Activated naive CD4-positive, alpha-beta T cell treated with anti-CD3 and anti-CD28 coated beads, Interleukin-2, amount 50 U/mL, for 24 hours (primary cell): ENCODE measurements at regions not wholly inside any gene's neighbourhood (a gene's known extent, or its start where the extent isn't known, plus 50 kb on each side); places are given as distances from the start of the nearest gene placed in this dataset.

Experiments used
- H3K27ac Mint-ChIP-seq: one replicate; pipeline ENCODE4 v1.8.0; 2021; ENCODE audit warnings: mild to moderate bottlenecking, mixed read lengths
- H3K27me3 Mint-ChIP-seq: one replicate; pipeline ENCODE4 v1.8.0; 2021; ENCODE audit warnings: mixed read lengths
- H3K36me3 Mint-ChIP-seq: one replicate; pipeline ENCODE4 v1.8.0; 2021; ENCODE audit warnings: mixed read lengths
- H3K4me1 Mint-ChIP-seq: one replicate; pipeline ENCODE4 v1.8.0; 2021; ENCODE audit warnings: mixed read lengths
- H3K4me3 Mint-ChIP-seq: one replicate; pipeline ENCODE4 v1.8.0; 2021; ENCODE audit warnings: mild to moderate bottlenecking, mixed read lengths
- H3K9me3 Mint-ChIP-seq: one replicate; pipeline ENCODE4 v1.8.0; 2021; ENCODE audit warnings: mixed read lengths

- no peaks in the 10 kb centered on the region for H3K4me1 Mint-ChIP-seq
- H3K27ac Mint-ChIP-seq, result no peak overlapping the region
- H3K9me3 Mint-ChIP-seq, result no peaks in the 10 kb centered on the region
- H3K4me3 Mint-ChIP-seq, result no peak overlapping the region
- no peaks in the 10 kb centered on the region for H3K27me3 Mint-ChIP-seq
- no peaks in the 10 kb centered on the region for H3K36me3 Mint-ChIP-seq
Measured at GRCh38 chr12:24546661-24547060, 402.2 kb downstream of the BCAT1 start.

GRCh38 chr12:24546084-24546483 lies 402.8 kb downstream of the BCAT1 start:
- Mint-ChIP-seq H3K4me3 (no peak overlapping the region), H3K9me3 (no peaks in the 10 kb centered on the region), H3K4me1 (no peaks in the 10 kb centered on the region), H3K27me3 (no peaks in the 10 kb centered on the region), H3K27ac (no peak overlapping the region), H3K36me3 (no peaks in the 10 kb centered on the region)

DNA sequence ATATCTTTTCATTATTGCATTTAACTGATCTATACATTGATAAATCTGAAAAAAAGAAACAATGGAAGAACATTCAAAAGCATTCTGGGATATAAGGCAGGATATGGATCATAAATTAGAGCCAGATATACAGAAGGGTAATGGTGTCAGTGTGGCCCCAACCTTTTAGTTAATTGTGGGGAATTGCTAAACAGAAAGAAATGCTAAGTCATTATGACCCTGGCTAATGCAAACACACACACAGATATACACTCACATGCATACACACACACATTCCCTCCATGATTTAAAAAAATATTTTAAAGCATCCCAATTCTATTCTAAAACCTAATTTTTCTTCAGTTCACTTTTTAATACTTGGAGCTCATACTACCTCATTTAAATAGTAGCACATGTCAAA lies 404.5 kb downstream of the BCAT1 start:
- H3K4me1 Mint-ChIP-seq, result no peaks in the 10 kb centered on the region
- no peaks in the 10 kb centered on the region for H3K36me3 Mint-ChIP-seq
- no peaks in the 10 kb centered on the region for H3K9me3 Mint-ChIP-seq
- no peaks in the 10 kb centered on the region for H3K27me3 Mint-ChIP-seq
- H3K27ac Mint-ChIP-seq, result no peak overlapping the region
- no peak overlapping the region for H3K4me3 Mint-ChIP-seq

DNA sequence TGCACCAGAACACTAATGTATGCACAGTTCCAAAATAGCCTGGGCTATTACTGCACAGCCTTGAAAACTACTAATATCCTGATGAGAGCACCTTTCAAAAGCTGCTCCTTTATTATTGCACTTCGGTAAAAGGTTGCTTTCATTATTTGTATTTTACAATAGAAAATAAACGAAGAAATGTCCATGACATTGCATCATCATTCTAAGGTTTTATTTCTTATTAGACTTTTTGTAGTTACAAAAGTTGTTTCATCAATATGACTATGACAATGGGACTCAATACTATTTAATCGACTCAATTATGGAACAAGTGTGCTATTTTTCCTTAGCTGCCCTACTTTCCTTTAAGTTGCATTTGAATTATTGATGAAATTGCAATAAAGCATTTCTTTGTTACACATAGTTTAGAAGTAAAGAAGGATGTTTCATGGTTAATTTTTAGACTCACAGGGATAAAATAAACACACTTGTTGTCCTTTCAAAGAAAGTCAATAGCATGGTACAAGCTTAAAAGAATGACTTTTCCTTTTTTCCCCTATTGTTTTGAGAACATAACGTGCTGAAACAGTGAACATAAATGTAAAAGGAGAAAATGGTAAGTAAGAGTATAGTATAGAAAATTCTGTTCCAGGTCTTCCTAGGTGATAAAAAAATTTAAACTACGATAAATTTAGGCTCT lies 407.6 kb downstream of the BCAT1 start:
- no peak overlapping the region for H3K27ac Mint-ChIP-seq
- H3K36me3 Mint-ChIP-seq, result no peaks in the 10 kb centered on the region

DNA sequence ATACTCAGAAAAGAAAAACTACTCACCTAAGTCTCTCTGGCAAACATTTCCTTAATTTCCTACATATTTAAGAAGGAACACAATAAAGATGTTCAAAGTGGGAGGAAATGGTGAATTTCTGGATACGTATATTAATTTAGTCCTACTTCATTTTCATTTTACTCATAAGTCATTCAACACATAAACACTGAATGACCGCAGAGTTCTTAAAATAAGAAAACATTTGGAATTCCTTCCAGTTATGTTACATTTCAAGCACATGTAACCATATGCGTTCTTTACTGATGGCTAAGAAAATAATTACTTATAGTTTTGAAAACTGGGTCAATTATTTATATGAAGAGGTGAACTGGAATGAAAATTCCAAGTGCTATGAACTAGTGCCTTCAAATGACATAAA lies 409.3 kb downstream of the BCAT1 start:
- Mint-ChIP-seq H3K36me3 (no peaks in the 10 kb centered on the region), H3K4me1 (no peaks in the 10 kb centered on the region), H3K9me3 (no peaks in the 10 kb centered on the region), H3K27me3 (no peaks in the 10 kb centered on the region), H3K4me3 (no peak overlapping the region), H3K27ac (no peak overlapping the region)

More for the DNA sequence above, 407.6 kb downstream of the BCAT1 start:
- Mint-ChIP-seq H3K4me3 (no peak overlapping the region), H3K27me3 (no peaks in the 10 kb centered on the region), H3K4me1 (no peaks in the 10 kb centered on the region), H3K9me3 (no peaks in the 10 kb centered on the region)

DNA sequence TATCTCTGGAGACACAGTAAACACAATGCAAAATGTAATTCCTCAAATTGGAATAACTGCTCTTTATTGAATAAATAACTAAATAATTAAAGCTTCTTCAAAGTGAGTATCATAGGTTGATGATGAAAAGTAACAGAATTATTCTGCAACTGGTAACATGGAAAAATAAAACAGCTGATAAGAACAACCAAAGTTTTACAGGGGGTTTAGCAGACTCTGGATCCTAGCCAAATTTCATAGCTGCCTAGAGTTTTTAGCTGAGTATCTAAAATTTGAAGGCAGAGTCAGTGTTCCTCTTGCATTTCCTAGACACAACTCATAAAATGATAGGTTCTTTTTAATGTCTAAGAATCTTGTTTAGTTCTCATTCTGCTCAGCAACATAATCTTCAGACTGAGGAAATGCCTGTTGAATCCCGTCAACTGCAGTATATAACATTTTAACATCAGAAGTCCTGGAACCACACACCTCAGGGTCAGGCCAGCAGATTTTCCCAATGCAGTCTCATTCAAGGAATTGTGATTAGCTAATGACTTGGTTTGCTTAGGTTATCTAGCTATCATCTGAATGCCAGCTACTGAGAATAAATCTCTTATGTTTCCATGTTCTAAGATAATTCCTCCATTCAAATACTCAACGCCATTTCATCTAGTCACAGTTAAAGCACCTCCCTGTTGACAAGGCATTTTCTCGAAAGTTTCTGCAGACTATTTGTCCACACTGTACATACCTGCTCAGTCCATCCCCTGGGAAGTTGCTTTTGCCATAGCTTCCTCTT lies 411.6 kb downstream of the BCAT1 start:
- Mint-ChIP-seq H3K27me3 (no peaks in the 10 kb centered on the region), H3K9me3 (no peaks in the 10 kb centered on the region), H3K4me1 (no peaks in the 10 kb centered on the region), H3K4me3 (no peak overlapping the region), H3K27ac (no peak overlapping the region), H3K36me3 (no peaks in the 10 kb centered on the region)

DNA sequence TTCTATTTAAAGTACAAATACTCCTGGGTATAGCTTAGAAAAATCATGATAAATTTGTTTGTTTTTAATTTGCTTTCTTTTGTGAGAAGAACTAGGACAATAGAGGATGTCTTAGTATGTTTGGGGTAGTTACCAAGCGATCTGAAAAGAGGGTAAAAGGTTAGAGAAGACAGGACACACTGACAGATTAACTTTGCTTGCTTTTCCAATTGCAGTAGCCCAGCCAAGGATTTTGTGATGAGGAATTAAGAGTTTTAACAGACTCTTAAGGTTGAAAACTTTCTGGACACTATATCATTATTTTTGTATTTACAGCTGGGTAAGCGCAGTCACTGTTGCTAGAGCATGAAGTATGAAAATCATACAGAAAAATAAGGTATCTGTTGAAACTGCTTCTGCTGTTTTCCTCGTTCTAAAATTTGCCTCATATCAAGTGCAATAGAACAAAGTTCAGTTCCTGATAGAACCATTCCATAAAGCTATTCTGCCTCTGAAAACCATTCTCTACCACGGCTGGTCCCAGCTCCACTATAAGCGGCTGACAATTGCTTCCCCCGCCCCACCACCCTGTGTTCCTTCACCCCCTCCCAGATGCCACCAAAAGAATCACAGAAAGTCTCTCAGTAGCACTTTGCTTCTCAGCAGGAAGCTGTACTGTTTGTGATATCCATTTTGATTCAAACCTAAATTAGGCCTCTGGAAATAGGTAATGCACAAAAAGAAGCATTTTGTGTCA lies 413.4 kb downstream of the BCAT1 start:
- no peak overlapping the region for H3K27ac Mint-ChIP-seq
- H3K4me1 Mint-ChIP-seq, result no peaks in the 10 kb centered on the region
- H3K9me3 Mint-ChIP-seq, result no peaks in the 10 kb centered on the region
- H3K27me3 Mint-ChIP-seq, result no peaks in the 10 kb centered on the region
- H3K36me3 Mint-ChIP-seq, result no peaks in the 10 kb centered on the region
- H3K4me3 Mint-ChIP-seq, result no peak overlapping the region

DNA sequence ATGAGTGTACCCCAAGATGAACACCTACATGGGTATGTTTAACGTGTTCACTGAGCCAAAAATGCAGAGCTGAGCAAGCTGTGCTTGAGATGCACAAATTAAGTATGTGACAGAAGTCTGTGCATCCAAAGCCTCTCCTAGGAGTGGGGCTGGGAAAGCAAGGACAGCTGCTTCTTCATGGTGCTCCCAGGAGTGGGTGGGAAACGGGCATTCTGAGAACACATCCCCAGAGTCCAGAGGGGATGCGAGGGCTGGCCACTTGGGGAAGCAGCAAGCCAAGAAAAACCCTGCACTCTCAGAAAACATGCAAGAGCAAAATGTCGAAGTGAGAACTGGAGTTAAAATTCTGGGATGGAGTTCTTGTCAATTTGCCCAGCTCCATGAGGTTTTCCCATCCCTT lies 414.3 kb downstream of the BCAT1 start:
- Mint-ChIP-seq H3K36me3 (no peaks in the 10 kb centered on the region), H3K9me3 (no peaks in the 10 kb centered on the region), H3K27me3 (no peaks in the 10 kb centered on the region), H3K4me1 (no peaks in the 10 kb centered on the region), H3K27ac (no peak overlapping the region), H3K4me3 (no peak overlapping the region)

- Mint-ChIP-seq H3K4me3 (no peak overlapping the region), H3K4me1 (no peaks in the 10 kb centered on the region), H3K9me3 (no peaks in the 10 kb centered on the region), H3K36me3 (no peaks in the 10 kb centered on the region), H3K27me3 (no peaks in the 10 kb centered on the region), H3K27ac (no peak overlapping the region)
Measured at GRCh38 chr12:24533716-24534352, 415.1 kb downstream of the BCAT1 start.

- H3K36me3 Mint-ChIP-seq, result no peaks in the 10 kb centered on the region
- H3K4me3 Mint-ChIP-seq, result no peak overlapping the region
- no peak overlapping the region for H3K27ac Mint-ChIP-seq
- H3K9me3 Mint-ChIP-seq, result no peaks in the 10 kb centered on the region
- H3K27me3 Mint-ChIP-seq, result no peaks in the 10 kb centered on the region
- no peaks in the 10 kb centered on the region for H3K4me1 Mint-ChIP-seq
Measured at GRCh38 chr12:24530689-24531088, 418.2 kb downstream of the BCAT1 start.

DNA sequence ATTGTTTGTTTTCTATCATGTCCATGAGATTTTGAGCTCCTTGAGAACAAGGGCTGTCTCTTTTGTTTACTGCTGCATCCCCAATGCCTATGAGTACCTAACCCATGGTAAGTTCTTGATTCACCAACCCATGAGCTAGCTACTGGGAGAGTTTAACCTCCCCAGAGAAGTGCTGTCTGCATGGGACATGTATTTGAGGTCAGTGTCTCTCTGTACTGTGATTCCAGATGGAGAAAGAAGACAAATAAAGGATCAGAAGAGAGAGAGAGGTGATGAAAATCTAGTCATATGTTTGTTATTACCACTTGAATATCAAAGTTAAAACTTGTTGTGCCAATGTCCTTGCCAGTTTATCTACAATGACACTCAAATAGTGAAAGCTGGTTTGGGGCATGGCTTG lies 421.8 kb downstream of the BCAT1 start:
- H3K4me1 Mint-ChIP-seq, result no peaks in the 10 kb centered on the region
- no peaks in the 10 kb centered on the region for H3K9me3 Mint-ChIP-seq
- H3K27me3 Mint-ChIP-seq, result no peaks in the 10 kb centered on the region
- no peaks in the 10 kb centered on the region for H3K36me3 Mint-ChIP-seq
- no peak overlapping the region for H3K4me3 Mint-ChIP-seq
- no peak overlapping the region for H3K27ac Mint-ChIP-seq

GRCh38 chr12:24522736-24523135 lies 426.2 kb downstream of the BCAT1 start:
- no peak overlapping the region for H3K4me3 Mint-ChIP-seq
- no peaks in the 10 kb centered on the region for H3K4me1 Mint-ChIP-seq
- no peak overlapping the region for H3K27ac Mint-ChIP-seq
- H3K9me3 Mint-ChIP-seq, result peaks cover 28% of the 10 kb centered on the region
- H3K27me3 Mint-ChIP-seq, result no peaks in the 10 kb centered on the region
- peaks cover 2% of the 10 kb centered on the region for H3K36me3 Mint-ChIP-seq

DNA sequence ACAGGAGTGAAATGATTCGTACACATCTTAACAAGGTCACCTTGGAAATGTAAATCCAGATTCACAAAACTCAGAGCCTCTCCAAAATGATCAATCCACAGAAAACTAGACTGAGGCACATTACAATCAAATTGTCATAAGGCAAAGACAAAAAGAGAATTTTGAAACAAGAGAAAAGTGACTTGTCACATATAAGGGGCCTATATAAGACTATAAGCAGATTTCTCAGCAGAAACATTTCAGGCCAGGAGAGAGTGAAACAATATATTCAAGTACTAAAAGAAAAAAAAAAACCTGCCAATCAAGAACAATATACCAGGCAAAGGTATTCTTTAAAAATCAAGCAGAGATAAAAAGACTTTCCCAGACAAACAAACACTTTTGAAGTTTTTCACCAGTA lies 429.1 kb downstream of the BCAT1 start:
- Mint-ChIP-seq H3K27ac (no peak overlapping the region), H3K36me3 (peaks cover 2% of the 10 kb centered on the region), H3K4me3 (no peak overlapping the region), H3K27me3 (no peaks in the 10 kb centered on the region), H3K4me1 (no peaks in the 10 kb centered on the region), H3K9me3 (peaks cover 32% of the 10 kb centered on the region)

DNA sequence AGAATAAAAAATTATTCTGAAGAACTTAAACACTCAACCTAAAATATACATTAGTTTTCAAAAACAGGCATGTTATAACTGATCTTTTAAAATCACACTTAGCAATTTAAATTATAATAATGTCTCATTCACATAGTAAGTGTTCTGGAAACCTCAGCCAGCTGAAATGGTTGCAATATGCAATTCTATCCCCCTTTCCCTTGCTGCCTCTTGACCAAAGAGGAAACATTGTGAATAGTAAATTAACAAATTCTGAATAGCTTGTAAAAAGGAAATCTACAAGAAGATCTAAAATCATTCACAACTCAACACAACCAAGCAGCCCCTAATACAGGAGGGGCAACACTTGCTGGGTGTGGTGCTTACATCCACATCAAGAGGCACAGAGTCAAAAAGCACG lies 431.9 kb downstream of the BCAT1 start:
- peaks cover 32% of the 10 kb centered on the region for H3K9me3 Mint-ChIP-seq
- no peaks in the 10 kb centered on the region for H3K4me1 Mint-ChIP-seq
- H3K27ac Mint-ChIP-seq, result no peak overlapping the region
- no peak overlapping the region for H3K4me3 Mint-ChIP-seq
- peaks cover 2% of the 10 kb centered on the region for H3K36me3 Mint-ChIP-seq
- H3K27me3 Mint-ChIP-seq, result no peaks in the 10 kb centered on the region

DNA sequence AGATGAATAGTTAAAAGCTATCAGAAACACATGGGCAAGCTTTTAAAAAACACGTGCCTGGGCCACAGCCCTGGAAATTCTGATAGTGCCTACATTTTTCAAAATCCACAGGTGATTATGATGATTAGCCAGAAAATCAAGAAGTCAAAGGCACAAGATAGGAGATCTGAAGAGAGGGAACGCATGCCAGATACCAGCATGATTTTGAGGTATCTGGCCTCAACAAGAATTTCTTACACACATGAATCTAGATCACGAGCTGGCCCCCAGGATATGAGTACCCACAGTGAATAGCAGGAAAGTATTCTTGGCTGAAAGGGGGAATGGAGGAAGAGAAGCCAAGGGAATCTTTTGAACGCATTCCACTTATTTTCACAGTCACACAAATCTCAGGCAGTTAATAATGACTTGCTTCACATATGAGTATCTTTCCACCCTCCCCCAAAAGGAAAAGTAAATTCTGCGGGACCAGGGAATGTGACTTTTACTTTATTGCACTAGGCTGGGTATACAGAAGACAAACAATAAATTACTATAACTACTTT lies 438.2 kb downstream of the BCAT1 start:
- H3K27ac Mint-ChIP-seq, result no peak overlapping the region
- no peaks in the 10 kb centered on the region for H3K9me3 Mint-ChIP-seq
- no peaks in the 10 kb centered on the region for H3K27me3 Mint-ChIP-seq
- H3K4me3 Mint-ChIP-seq, result no peak overlapping the region
- no peaks in the 10 kb centered on the region for H3K36me3 Mint-ChIP-seq
- no peaks in the 10 kb centered on the region for H3K4me1 Mint-ChIP-seq
